ENCODE measurements at regions not wholly inside any gene's neighbourhood (a gene's known extent, or its start where the extent isn't known, plus 50 kb on each side); places are given as distances from the start of the nearest gene placed in this dataset.
A peak's percentile ranks its signal among the peaks of the same experiment; 100 is the strongest.

- no peak overlapping the region for H3K4me2 ChIP-seq
- H3K36me3 ChIP-seq: no peaks in the 10 kb centered on the region
- TF ChIP-seq Cebpa-rat (IDR thresholded peaks at IDR 0.05): no peak
- no peak overlapping the region for H3K4me3 ChIP-seq
- H3K4me1 ChIP-seq: peaks cover 0 to 4% (median 0%) of the 10 kb centered on the region in 10 experiments; a peak in 2 of 20 replicates
- H3K9me3 ChIP-seq (replicated peaks in 1 of 11): no peaks in the 10 kb centered on the region
- H4K20me1 ChIP-seq: no peaks in the 10 kb centered on the region
- H3K9ac ChIP-seq: no peak overlapping the region
- no peak overlapping the region for H3K27ac ChIP-seq
- no peaks in the 10 kb centered on the region for H3K27me3 ChIP-seq
Measured at GRCh38 chr6:164404812-164405488, 904.5 kb downstream of the C6orf118 start.

- H3K4me2 ChIP-seq: no peak overlapping the region
- H3K36me3 ChIP-seq: no peaks in the 10 kb centered on the region
- no peak overlapping the region for H3K27ac ChIP-seq
- H3K9me3 ChIP-seq (replicated peaks in 1 of 11): no peaks in the 10 kb centered on the region
- H3K27me3 ChIP-seq: no peaks in the 10 kb centered on the region
- no peak overlapping the region for H3K9ac ChIP-seq
- no peaks in the 10 kb centered on the region for H4K20me1 ChIP-seq
- TF ChIP-seq Cebpa-rat (IDR thresholded peaks at IDR 0.05): no peak
- peaks cover 0 to 1% (median under 1%) of the 10 kb centered on the region in 10 experiments; a peak in 3 of 20 replicates for H3K4me1 ChIP-seq
- no peak overlapping the region for H3K4me3 ChIP-seq
Measured at GRCh38 chr6:164401871-164402270, 907.5 kb downstream of the C6orf118 start.

- peaks cover 0 to 5% (median 0%) of the 10 kb centered on the region in 11 experiments; a peak in 3 of 22 replicates for H3K9me3 ChIP-seq (replicated peaks in 1 of 11)
- H3K4me2 ChIP-seq: no peak overlapping the region
- no peaks in the 10 kb centered on the region for H3K36me3 ChIP-seq
- no peak overlapping the region for H3K9ac ChIP-seq
- TF ChIP-seq Cebpa-rat (IDR thresholded peaks at IDR 0.05): no peak
- H3K27ac ChIP-seq: no peak overlapping the region
- H3K4me1 ChIP-seq: peaks cover 8 to 14% (median 10%) of the 10 kb centered on the region in 10 experiments; a peak in 19 of 20 replicates
- H3K4me3 ChIP-seq: no peak overlapping the region
- H3K27me3 ChIP-seq: no peaks in the 10 kb centered on the region
- no peaks in the 10 kb centered on the region for H4K20me1 ChIP-seq
Measured at GRCh38 chr6:164398647-164399046, 910.8 kb downstream of the C6orf118 start.

GRCh38 chr6:164396071-164397047 lies 913.0 kb downstream of the C6orf118 start:
- H3K4me1 ChIP-seq: peaks cover 8 to 14% (median 10%) of the 10 kb centered on the region in 10 experiments; a peak in 19 of 20 replicates
- H4K20me1 ChIP-seq: no peaks in the 10 kb centered on the region
- peak overlapping the region in 9 of 11 experiments; percentile 9 to 64 (median 26); a peak in 11 of 22 replicates for H3K27ac ChIP-seq
- peak overlapping the region; percentile 28 to 85 (median 58); a peak in 21 of 22 replicates for H3K4me2 ChIP-seq
- peaks cover 0 to 5% (median 0%) of the 10 kb centered on the region in 11 experiments; a peak in 3 of 22 replicates for H3K9me3 ChIP-seq (replicated peaks in 1 of 11)
- H3K4me3 ChIP-seq: no peak overlapping the region
- TF ChIP-seq Cebpa-rat (IDR thresholded peaks at IDR 0.05): no peak
- H3K36me3 ChIP-seq: no peaks in the 10 kb centered on the region
- no peaks in the 10 kb centered on the region for H3K27me3 ChIP-seq
- H3K9ac ChIP-seq: peak overlapping the region in 1 of 11 experiments; percentile 25; a peak in 1 of 22 replicates

- TF ChIP-seq Cebpa-rat (IDR thresholded peaks at IDR 0.05): no peak
- H3K27me3 ChIP-seq: no peaks in the 10 kb centered on the region
- H3K9ac ChIP-seq: no peak overlapping the region
- no peaks in the 10 kb centered on the region for H3K4me1 ChIP-seq
- peaks cover 0 to 12% (median 7%) of the 10 kb centered on the region in 11 experiments; a peak in 7 of 22 replicates for H3K9me3 ChIP-seq (replicated peaks in 1 of 11)
- H3K36me3 ChIP-seq: no peaks in the 10 kb centered on the region
- H4K20me1 ChIP-seq: no peaks in the 10 kb centered on the region
- no peak overlapping the region for H3K4me3 ChIP-seq
- no peak overlapping the region for H3K4me2 ChIP-seq
- no peak overlapping the region for H3K27ac ChIP-seq
Measured at GRCh38 chr6:164379795-164380194, 929.6 kb downstream of the C6orf118 start.

- Histone ChIP-seq H3K4me1 (no peaks in the 10 kb centered on the region), H4K20me1 (no peaks in the 10 kb centered on the region), H3K4me3 (no peak overlapping the region), H3K9me3 (replicated peaks in 1 of 11) (peaks cover 0 to 12% (median 7%) of the 10 kb centered on the region in 11 experiments; a peak in 7 of 22 replicates), H3K9ac (no peak overlapping the region), H3K36me3 (no peaks in the 10 kb centered on the region), H3K4me2 (no peak overlapping the region), H3K27me3 (no peaks in the 10 kb centered on the region), H3K27ac (no peak overlapping the region)
- TF ChIP-seq Cebpa-rat (IDR thresholded peaks at IDR 0.05): no peak
Measured at GRCh38 chr6:164378330-164378729, 931.1 kb downstream of the C6orf118 start.

- Histone ChIP-seq H4K20me1 (no peaks in the 10 kb centered on the region), H3K4me3 (no peak overlapping the region), H3K9ac (no peak overlapping the region), H3K27ac (no peak overlapping the region), H3K4me2 (no peak overlapping the region), H3K27me3 (no peaks in the 10 kb centered on the region), H3K4me1 (no peaks in the 10 kb centered on the region), H3K36me3 (no peaks in the 10 kb centered on the region), H3K9me3 (replicated peaks in 1 of 11) (peaks cover 0 to 12% (median 7%) of the 10 kb centered on the region in 11 experiments; a peak in 7 of 22 replicates)
- TF ChIP-seq Cebpa-rat (IDR thresholded peaks at IDR 0.05): no peak
Measured at GRCh38 chr6:164377348-164377918, 932.0 kb downstream of the C6orf118 start.

- TF ChIP-seq Cebpa-rat (IDR thresholded peaks at IDR 0.05): no peak
- H3K4me3 ChIP-seq: no peak overlapping the region
- no peaks in the 10 kb centered on the region for H4K20me1 ChIP-seq
- H3K27ac ChIP-seq: no peak overlapping the region
- H3K27me3 ChIP-seq: no peaks in the 10 kb centered on the region
- no peaks in the 10 kb centered on the region for H3K4me1 ChIP-seq
- H3K36me3 ChIP-seq: no peaks in the 10 kb centered on the region
- H3K4me2 ChIP-seq: no peak overlapping the region
- no peak overlapping the region for H3K9ac ChIP-seq
- H3K9me3 ChIP-seq (replicated peaks in 1 of 11): no peaks in the 10 kb centered on the region
Measured at GRCh38 chr6:164370773-164371172, 938.6 kb downstream of the C6orf118 start.

GRCh38 chr6:164359441-164359840 lies 944.9 kb downstream of the QKI start:
- no peaks in the 10 kb centered on the region for H3K27me3 ChIP-seq
- TF ChIP-seq Cebpa-rat (IDR thresholded peaks at IDR 0.05): no peak

More at GRCh38 chr6:164359441-164359840, 944.9 kb downstream of the QKI start:
- no peaks in the 10 kb centered on the region for H3K36me3 ChIP-seq
- no peak overlapping the region for H3K27ac ChIP-seq
- no peak overlapping the region for H3K9ac ChIP-seq
- H3K4me3 ChIP-seq: no peak overlapping the region
- H3K4me1 ChIP-seq: no peaks in the 10 kb centered on the region
- H3K4me2 ChIP-seq: no peak overlapping the region
- H4K20me1 ChIP-seq: no peaks in the 10 kb centered on the region
- peaks cover 9 to 22% (median 15%) of the 10 kb centered on the region in 11 experiments; a peak in 19 of 22 replicates for H3K9me3 ChIP-seq (replicated peaks in 1 of 11)

Data from BLaER1 treated with 17β-estradiol and CSF1 and Interleukin-3, amounts not matched to agents 10 nM and 100 nM (cell line).